Liver (tissue), 3 donors: ENCODE measurements at regions not wholly inside any gene's neighbourhood (a gene's known extent, or its start where the extent isn't known, plus 50 kb on each side); places are given as distances from the start of the nearest gene placed in this dataset.

Experiments
- CTCF ChIP-seq: fragments of 150-350 bp; IDR thresholded peaks from 2 replicates; pipeline ENCODE4 v1.5.1; 2017; ENCODE audit warnings: improper control_type of control experiment, low read depth, low read length; ENCODE audit not compliant: missing input control
- EGR1 ChIP-seq, 2 donors: IDR thresholded peaks; 2 replicates each; pipeline ENCODE4 v1.6.1; 2016 to 2018; ENCODE audit warnings: antibody characterized with exemption in 2 of 2, low read depth in 2 of 2
- JUND ChIP-seq, 2 donors: IDR thresholded peaks; 2 replicates each; pipeline ENCODE4 v1.6.1; 2016; ENCODE audit warnings: antibody characterized with exemption in 2 of 2
- RXRA ChIP-seq, 2 donors: IDR thresholded peaks; 2 replicates each; pipeline ENCODE4 v1.6.1; 2017 to 2018; ENCODE audit warnings: antibody characterized with exemption in 2 of 2, mild to moderate bottlenecking in 1 of 2
- donor health status: healthy.
- donor health status: healthy.

- no peak for TF ChIP-seq CTCF
- TF ChIP-seq EGR1 (IDR thresholded peaks at IDR 0.05; ENCODE audit: low read depth in 2 of 2): no peak
- TF ChIP-seq JUND (IDR thresholded peaks at IDR 0.05): no peak
- TF ChIP-seq RXRA (IDR thresholded peaks at IDR 0.05): no peak
These were observed 119.6 kb downstream of the BTC start for GRCh38 chr4:74674750-74675149.
